HG02840 (cell line): ENCODE measurements at regions not wholly inside any gene's neighbourhood (a gene's known extent, or its start where the extent isn't known, plus 50 kb on each side); places are given as distances from the start of the nearest gene placed in this dataset.
"Not testable (repeated sequence)": the region's sequence is repeated elsewhere in the genome, so short reads cannot be mapped to it uniquely, and the experiment has no call there.

Source experiments
- ATAC-seq: cut with Tn5 transposase; IDR thresholded peaks from one replicate; pipeline ENCODE4 v1.9.1; 2021; ENCODE audit warnings: mild to moderate bottlenecking, moderate library complexity, moderate number of reproducible peaks; ENCODE audit not compliant: unreplicated experiment, low FRiP score

- no peak for ATAC-seq
Observed at GRCh38 chr10:36421992-36422391, 703.4 kb upstream of the ANKRD30A start.

- ATAC-seq: no peak
Observed at GRCh38 chr10:36416513-36416912, 708.9 kb upstream of the ANKRD30A start.

- ATAC-seq: no peak
Observed at GRCh38 chr10:36412942-36413341, 712.5 kb upstream of the ANKRD30A start.

- ATAC-seq: not testable (repeated sequence)
Observed at GRCh38 chr10:36400238-36400637, 725.2 kb upstream of the ANKRD30A start.

GRCh38 chr10:36393801-36394200, 731.6 kb upstream of the ANKRD30A start:
- ATAC-seq: no peak

- ATAC-seq: no peak
Observed at GRCh38 chr10:36391405-36391804, 734.0 kb upstream of the ANKRD30A start.

- ATAC-seq: no peak
Observed at GRCh38 chr10:36390221-36390620, 735.2 kb upstream of the ANKRD30A start.

GRCh38 chr10:36388166-36388565, 737.2 kb upstream of the ANKRD30A start:
- ATAC-seq: no peak

GRCh38 chr10:36385693-36386092, 739.7 kb upstream of the ANKRD30A start:
- no peak for ATAC-seq

- ATAC-seq: no peak
Observed at GRCh38 chr10:36383349-36383748, 741.3 kb upstream of the FZD8 start.

GRCh38 chr10:36381748-36382147, 739.7 kb upstream of the FZD8 start:
- no peak for ATAC-seq

GRCh38 chr10:36380538-36380937, 738.4 kb upstream of the FZD8 start:
- ATAC-seq: no peak

- no peak for ATAC-seq
Observed at GRCh38 chr10:36375107-36375506, 733.0 kb upstream of the FZD8 start.

GRCh38 chr10:36373424-36374096, 731.5 kb upstream of the FZD8 start:
- no peak for ATAC-seq

GRCh38 chr10:36367362-36367761, 725.3 kb upstream of the FZD8 start:
- ATAC-seq: no peak

GRCh38 chr10:36366843-36367242, 724.7 kb upstream of the FZD8 start:
- no peak for ATAC-seq

GRCh38 chr10:36366065-36366464, 724.0 kb upstream of the FZD8 start:
- ATAC-seq: no peak

GRCh38 chr10:36362257-36362656, 720.2 kb upstream of the FZD8 start:
- no peak for ATAC-seq

- no peak for ATAC-seq
Observed at GRCh38 chr10:36358736-36359135, 716.6 kb upstream of the FZD8 start.

- ATAC-seq: no peak
Observed at GRCh38 chr10:36354633-36355032, 712.5 kb upstream of the FZD8 start.

GRCh38 chr10:36351159-36351558, 709.1 kb upstream of the FZD8 start:
- no peak for ATAC-seq

- ATAC-seq: no peak
Observed at GRCh38 chr10:36349445-36350078, 707.5 kb upstream of the FZD8 start.
